CD4-positive, alpha-beta T cell treated with Interleukin-15 for 4 hours (primary cell): ENCODE measurements at regions not wholly inside any gene's neighbourhood (a gene's known extent, or its start where the extent isn't known, plus 50 kb on each side); places are given as distances from the start of the nearest gene placed in this dataset.
"Not testable (repeated sequence)": the region's sequence is repeated elsewhere in the genome, so short reads cannot be mapped to it uniquely, and the experiment has no call there.

Experiments
- DNase-seq: peaks from one replicate; pipeline ENCODE4 v3.0.0-alpha.2; 2020; ENCODE audit warnings: low spot score

DNA sequence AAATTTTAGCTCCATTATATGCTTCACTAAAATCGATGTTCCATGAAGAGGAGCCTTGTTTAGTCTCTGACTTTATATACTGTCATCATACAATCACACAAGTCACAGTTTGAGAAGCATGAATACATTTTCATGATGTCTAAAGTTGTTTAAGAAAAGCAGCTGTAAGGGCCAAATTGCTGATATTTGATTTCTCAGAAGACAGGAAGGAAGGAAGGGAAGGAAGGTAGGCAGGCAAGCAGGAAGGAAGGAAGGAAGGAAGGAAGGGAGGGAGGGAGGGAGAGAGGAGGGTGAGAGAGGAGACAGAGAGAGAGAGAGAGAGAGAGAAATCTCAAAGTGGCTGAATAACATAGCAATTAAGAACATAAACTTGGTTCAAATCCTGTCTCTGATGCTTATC is 153.7 kb downstream of the RTL9 start:
- no peak for DNase-seq

GRCh38 chrX:110514509-110514908 is 155.9 kb downstream of the RTL9 start:
- no peak for DNase-seq

- DNase-seq: no peak
These were observed 160.9 kb downstream of the RTL9 start for GRCh38 chrX:110519501-110519900.

- no peak for DNase-seq
These were observed 161.3 kb downstream of the RTL9 start for GRCh38 chrX:110519906-110520452.

DNA sequence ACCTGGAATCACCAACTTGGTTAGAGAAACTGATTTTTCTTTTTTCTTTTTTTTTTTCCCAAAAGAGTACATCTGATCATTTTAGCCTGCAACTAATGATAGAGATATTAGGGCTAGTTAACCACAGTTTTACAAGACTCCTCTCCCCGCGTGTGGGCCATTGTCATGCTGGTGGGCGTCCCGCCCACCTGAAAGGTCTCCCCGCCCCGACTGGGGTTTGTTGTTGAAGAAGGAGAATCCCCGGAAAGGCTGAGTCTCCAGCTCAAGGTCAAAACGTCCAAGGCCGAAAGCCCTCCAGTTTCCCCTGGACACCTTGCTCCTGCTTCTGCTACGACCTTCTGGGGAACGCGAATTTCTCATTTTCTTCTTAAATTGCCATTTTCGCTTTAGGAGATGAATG is 162.0 kb downstream of the RTL9 start:
- not testable (repeated sequence) for DNase-seq

- DNase-seq: no peak
These were observed 173.4 kb downstream of the RTL9 start for GRCh38 chrX:110531873-110532580.

DNA sequence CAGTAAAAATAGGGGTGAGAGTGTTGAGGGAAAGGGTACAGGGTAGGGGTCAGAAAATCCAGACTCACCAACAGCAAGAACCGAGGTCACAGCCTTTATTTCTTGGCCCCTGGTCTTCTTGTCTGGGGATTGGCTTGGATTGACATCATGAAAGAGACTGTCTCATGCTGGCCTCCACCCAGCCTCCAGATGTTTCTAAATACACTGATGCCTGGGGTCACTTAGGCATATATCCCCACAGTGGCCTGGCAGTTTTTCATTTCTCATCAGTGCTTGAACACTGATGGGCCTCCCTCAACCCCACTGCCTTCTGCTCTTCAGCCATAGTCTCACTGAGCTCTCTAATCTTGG is 173.9 kb downstream of the RTL9 start:
- DNase-seq: no peak

GRCh38 chrX:110536816-110537215 is 178.2 kb downstream of the RTL9 start:
- no peak for DNase-seq

- no peak for DNase-seq
These were observed 182.6 kb downstream of the RTL9 start for GRCh38 chrX:110541266-110541665.

DNA sequence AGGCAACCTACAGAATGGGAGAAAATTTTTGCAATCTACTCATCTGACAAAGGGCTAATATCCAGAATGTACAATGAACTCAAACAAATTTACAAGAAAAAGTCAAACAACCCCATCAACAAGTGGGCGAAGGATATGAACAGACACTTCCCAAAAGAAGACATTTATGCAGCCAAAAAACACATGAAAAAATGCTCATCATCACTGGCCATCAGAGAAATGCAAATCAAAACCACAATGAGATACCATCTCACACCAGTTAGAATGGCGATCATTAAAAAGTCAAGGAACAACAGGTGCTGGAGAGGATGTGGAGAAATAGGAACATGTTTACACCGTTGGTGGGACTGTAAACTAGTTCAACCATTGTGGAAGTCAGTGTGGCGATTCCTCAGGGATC is 192.2 kb downstream of the RTL9 start:
- DNase-seq: not testable (repeated sequence)

GRCh38 chrX:110557864-110558263 is 199.2 kb downstream of the RTL9 start:
- no peak for DNase-seq

DNA sequence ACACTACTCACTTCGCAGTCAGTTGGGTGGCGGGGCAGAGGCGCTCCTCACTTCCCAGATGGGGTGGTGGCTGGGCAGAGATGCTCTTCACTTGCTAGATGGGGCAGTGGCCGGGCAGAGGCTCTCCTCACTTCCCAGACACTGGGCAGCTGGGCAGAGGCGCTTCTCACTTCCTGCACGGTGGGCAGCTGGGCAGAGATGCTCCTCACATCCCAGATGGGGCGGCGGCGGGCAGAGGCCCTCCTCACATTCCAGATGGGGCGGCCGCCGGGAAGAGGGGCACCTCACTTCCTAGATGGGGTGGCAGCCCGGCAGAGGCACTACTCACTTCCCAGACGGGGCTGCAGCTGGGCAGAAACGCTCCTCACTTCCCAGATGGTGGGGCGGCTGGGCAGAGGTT is 199.8 kb downstream of the RTL9 start:
- no peak for DNase-seq

GRCh38 chrX:110561034-110561433 is 202.4 kb downstream of the RTL9 start:
- DNase-seq: no peak

- no peak for DNase-seq
These were observed 204.6 kb downstream of the RTL9 start for GRCh38 chrX:110563282-110563681.

GRCh38 chrX:110568441-110568840 is 209.8 kb downstream of the RTL9 start:
- no peak for DNase-seq

DNA sequence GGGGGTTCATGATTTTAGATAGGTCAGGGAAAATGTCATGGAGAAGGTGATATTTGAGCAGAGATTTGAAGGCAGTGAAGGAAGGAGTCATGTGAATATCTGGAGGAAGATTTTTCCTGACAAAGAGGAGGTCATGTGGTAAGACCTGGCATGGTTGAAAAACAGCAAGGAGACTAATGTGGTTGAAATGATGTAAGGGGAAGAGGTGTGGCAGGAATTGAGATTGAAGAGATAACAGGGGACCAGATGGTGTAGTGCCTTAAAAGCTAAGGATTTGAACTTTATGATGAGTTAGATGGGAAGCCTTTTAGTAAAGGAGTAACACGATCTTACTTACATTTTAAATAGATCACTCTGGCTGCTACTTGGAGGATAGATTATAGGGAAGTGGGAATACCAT is 210.9 kb downstream of the RTL9 start:
- DNase-seq: no peak

DNA sequence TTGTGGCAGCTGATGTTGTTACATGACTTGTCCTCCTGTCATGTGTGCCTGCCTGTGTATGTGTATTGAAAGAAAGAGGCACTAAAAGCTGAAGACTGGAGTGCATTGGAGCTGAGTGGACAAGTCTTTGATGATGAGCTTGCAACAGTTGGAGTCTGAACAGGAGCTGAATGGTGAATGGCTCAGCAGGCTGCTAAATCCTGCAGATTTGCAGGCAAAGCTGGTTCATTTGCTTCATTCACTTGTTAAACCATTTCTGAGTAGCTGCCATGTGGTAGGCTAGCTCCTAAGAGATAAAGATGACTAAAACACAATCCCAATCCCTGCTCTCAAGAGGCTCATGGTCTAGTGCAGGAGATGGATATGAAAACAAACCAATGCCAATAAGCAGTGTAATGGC is 217.3 kb downstream of the CHRDL1 start:
- no peak for DNase-seq

DNA sequence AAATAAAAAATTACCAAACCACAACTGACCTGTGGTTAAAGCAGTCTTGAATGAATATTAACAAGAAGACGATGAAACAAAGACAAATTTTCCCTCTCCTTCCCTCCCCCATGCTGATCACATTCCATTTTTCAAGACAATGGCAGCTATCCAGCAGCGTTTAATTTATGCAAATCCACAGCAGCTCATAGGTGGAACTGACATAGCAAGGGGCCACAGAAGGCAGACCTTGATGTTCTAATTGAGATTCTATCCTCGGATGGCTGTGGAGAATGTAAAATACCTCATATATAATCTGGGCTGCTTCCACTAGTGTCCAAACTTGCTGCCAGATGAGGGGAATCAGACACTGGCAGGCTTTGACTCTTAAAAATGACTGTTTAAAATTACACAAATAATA is 211.5 kb downstream of the CHRDL1 start:
- no peak for DNase-seq

- no peak for DNase-seq
These were observed 207.5 kb downstream of the CHRDL1 start for GRCh38 chrX:110588164-110588563.

GRCh38 chrX:110588853-110589252 is 206.8 kb downstream of the CHRDL1 start:
- DNase-seq: no peak

DNA sequence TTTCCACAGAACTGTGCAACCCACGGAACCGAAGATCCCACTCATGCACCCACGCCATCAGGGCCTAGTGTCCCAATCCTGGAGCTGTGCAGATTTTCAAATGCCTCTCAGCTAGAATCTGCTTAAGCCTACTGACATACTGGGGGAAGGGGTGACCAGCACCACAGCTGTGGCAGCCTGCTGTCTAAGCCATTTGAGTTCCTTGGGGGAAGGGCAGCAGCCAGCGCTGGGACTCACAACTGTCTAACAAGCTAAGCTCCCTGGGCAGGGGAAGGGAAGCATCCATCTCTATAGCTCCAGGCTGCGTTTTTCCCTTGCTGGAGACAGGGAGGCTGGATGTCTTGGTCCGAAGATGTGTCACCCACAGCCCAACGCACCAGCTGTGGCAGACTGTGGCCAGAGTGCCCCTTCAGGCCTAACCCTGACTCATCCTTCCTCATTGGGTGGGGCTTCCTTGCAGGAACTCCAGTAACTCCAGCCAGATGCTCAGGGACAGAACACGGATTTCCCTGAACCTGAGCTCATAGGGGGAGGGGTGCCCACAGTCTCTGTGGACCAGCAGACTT is 194.8 kb downstream of the CHRDL1 start:
- DNase-seq: no peak

- no peak for DNase-seq
These were observed 181.0 kb downstream of the CHRDL1 start for GRCh38 chrX:110614596-110614995.
